IgD-negative memory B cell (primary cell): ENCODE measurements at regions not wholly inside any gene's neighbourhood (a gene's known extent, or its start where the extent isn't known, plus 50 kb on each side); places are given as distances from the start of the nearest gene placed in this dataset.
"Not testable (repeated sequence)": the region's sequence is repeated elsewhere in the genome, so short reads cannot be mapped to it uniquely, and the experiment has no call there.

Source experiments
- H3K27ac Mint-ChIP-seq, 3 donors: one replicate each; pipeline ENCODE4 v1.8.0; 2020 to 2022; ENCODE audit warnings: mild to moderate bottlenecking in 3 of 3, mixed read lengths in 3 of 3, moderate library complexity in 1 of 3
- H3K27me3 Mint-ChIP-seq: one replicate; pipeline ENCODE4 v1.8.0; 2021; ENCODE audit warnings: mixed read lengths
- H3K36me3 Mint-ChIP-seq: one replicate; pipeline ENCODE4 v1.8.0; 2020; ENCODE audit warnings: mild to moderate bottlenecking, mixed read lengths
- H3K4me1 Mint-ChIP-seq, 3 donors: one replicate each; pipeline ENCODE4 v1.8.0; 2020 to 2022; ENCODE audit warnings: mixed read lengths in 3 of 3, mild to moderate bottlenecking in 1 of 3
- H3K4me3 Mint-ChIP-seq, 4 donors: one replicate each; pipeline ENCODE4 v1.8.0; 2020 to 2022; ENCODE audit warnings: mild to moderate bottlenecking in 4 of 4, mixed read lengths in 4 of 4, moderate library complexity in 3 of 4
- H3K9me3 Mint-ChIP-seq, 3 donors: one replicate each; pipeline ENCODE4 v1.8.0; 2020 to 2021; ENCODE audit warnings: mixed read lengths in 3 of 3, mild to moderate bottlenecking in 1 of 3

- H3K27ac Mint-ChIP-seq = no peak overlapping the region
- H3K4me3 Mint-ChIP-seq = no peak overlapping the region
- H3K36me3 Mint-ChIP-seq = no peaks in the 10 kb centered on the region
- H3K4me1 Mint-ChIP-seq = no peaks in the 10 kb centered on the region
- H3K9me3 Mint-ChIP-seq = no peaks in the 10 kb centered on the region
- peaks cover 2% of the 10 kb centered on the region for H3K27me3 Mint-ChIP-seq
These were observed 464.9 kb downstream of the NYAP2 start for GRCh38 chr2:225864394-225864793.

GRCh38 chr2:225842939-225843338 is 443.4 kb downstream of the NYAP2 start:
- Mint-ChIP-seq H3K9me3 (peaks cover 0 to 4% (median 0%) of the 10 kb centered on the region in 3 donors), H3K4me3 (no peak overlapping the region), H3K27ac (no peak overlapping the region), H3K36me3 (no peaks in the 10 kb centered on the region), H3K27me3 (peaks cover 2% of the 10 kb centered on the region), H3K4me1 (no peaks in the 10 kb centered on the region)

GRCh38 chr2:225841314-225841713 is 441.8 kb downstream of the NYAP2 start:
- H3K4me1 Mint-ChIP-seq = no peaks in the 10 kb centered on the region
- no peaks in the 10 kb centered on the region for H3K27me3 Mint-ChIP-seq
- no peaks in the 10 kb centered on the region for H3K36me3 Mint-ChIP-seq
- no peaks in the 10 kb centered on the region for H3K9me3 Mint-ChIP-seq
- no peak overlapping the region for H3K4me3 Mint-ChIP-seq
- H3K27ac Mint-ChIP-seq = no peak overlapping the region

- Mint-ChIP-seq H3K9me3 (no peaks in the 10 kb centered on the region), H3K4me3 (no peak overlapping the region), H3K4me1 (no peaks in the 10 kb centered on the region), H3K36me3 (no peaks in the 10 kb centered on the region), H3K27me3 (no peaks in the 10 kb centered on the region), H3K27ac (no peak overlapping the region)
These were observed 437.8 kb downstream of the NYAP2 start for GRCh38 chr2:225837328-225837727.

GRCh38 chr2:225824748-225825449 is 425.4 kb downstream of the NYAP2 start:
- H3K27me3 Mint-ChIP-seq = peaks cover 3% of the 10 kb centered on the region
- H3K4me3 Mint-ChIP-seq = no peak overlapping the region
- H3K27ac Mint-ChIP-seq = no peak overlapping the region
- H3K4me1 Mint-ChIP-seq = no peaks in the 10 kb centered on the region
- no peaks in the 10 kb centered on the region for H3K36me3 Mint-ChIP-seq
- peaks cover 6 to 12% (median 7%) of the 10 kb centered on the region in 3 donors for H3K9me3 Mint-ChIP-seq

GRCh38 chr2:225821351-225821750 is 421.8 kb downstream of the NYAP2 start:
- peaks cover 0 to 7% (median 2%) of the 10 kb centered on the region in 3 donors for H3K9me3 Mint-ChIP-seq
- H3K4me1 Mint-ChIP-seq = no peaks in the 10 kb centered on the region
- no peaks in the 10 kb centered on the region for H3K36me3 Mint-ChIP-seq
- no peak overlapping the region for H3K4me3 Mint-ChIP-seq
- no peak overlapping the region for H3K27ac Mint-ChIP-seq
- peaks cover 3% of the 10 kb centered on the region for H3K27me3 Mint-ChIP-seq

- no peak overlapping the region for H3K4me3 Mint-ChIP-seq
- peaks cover 3% of the 10 kb centered on the region for H3K27me3 Mint-ChIP-seq
- H3K9me3 Mint-ChIP-seq = peaks cover 0 to 3% (median 0%) of the 10 kb centered on the region in 3 donors
- no peaks in the 10 kb centered on the region for H3K36me3 Mint-ChIP-seq
- H3K4me1 Mint-ChIP-seq = no peaks in the 10 kb centered on the region
- H3K27ac Mint-ChIP-seq = no peak overlapping the region
These were observed 421.3 kb downstream of the NYAP2 start for GRCh38 chr2:225820826-225821225.

GRCh38 chr2:225814554-225814953 is 415.0 kb downstream of the NYAP2 start:
- no peak overlapping the region for H3K4me3 Mint-ChIP-seq
- no peaks in the 10 kb centered on the region for H3K9me3 Mint-ChIP-seq
- H3K27ac Mint-ChIP-seq = no peak overlapping the region
- no peaks in the 10 kb centered on the region for H3K4me1 Mint-ChIP-seq
- H3K36me3 Mint-ChIP-seq = no peaks in the 10 kb centered on the region
- H3K27me3 Mint-ChIP-seq = no peaks in the 10 kb centered on the region

- no peak overlapping the region for H3K4me3 Mint-ChIP-seq
- peaks cover 2% of the 10 kb centered on the region for H3K27me3 Mint-ChIP-seq
- no peak overlapping the region for H3K27ac Mint-ChIP-seq
- H3K9me3 Mint-ChIP-seq = no peaks in the 10 kb centered on the region
- H3K36me3 Mint-ChIP-seq = no peaks in the 10 kb centered on the region
- no peaks in the 10 kb centered on the region for H3K4me1 Mint-ChIP-seq
These were observed 406.6 kb downstream of the NYAP2 start for GRCh38 chr2:225806105-225806504.

GRCh38 chr2:225802076-225802475 is 402.6 kb downstream of the NYAP2 start:
- H3K4me1 Mint-ChIP-seq, H3K27ac Mint-ChIP-seq, H3K9me3 Mint-ChIP-seq, H3K27me3 Mint-ChIP-seq, H3K4me3 Mint-ChIP-seq, H3K36me3 Mint-ChIP-seq: not testable (repeated sequence)

GRCh38 chr2:225797394-225797793 is 397.9 kb downstream of the NYAP2 start:
- H3K9me3 Mint-ChIP-seq = no peaks in the 10 kb centered on the region
- no peaks in the 10 kb centered on the region for H3K36me3 Mint-ChIP-seq
- peaks cover 2% of the 10 kb centered on the region for H3K27me3 Mint-ChIP-seq
- H3K4me1 Mint-ChIP-seq = peaks cover 0 to 2% (median 0%) of the 10 kb centered on the region in 3 donors
- no peak overlapping the region for H3K4me3 Mint-ChIP-seq
- H3K27ac Mint-ChIP-seq = peak overlapping the region in 1 of 3 donors; percentile 55

GRCh38 chr2:225794652-225795400 is 395.3 kb downstream of the NYAP2 start:
- H3K27ac Mint-ChIP-seq = no peak overlapping the region
- H3K27me3 Mint-ChIP-seq = no peaks in the 10 kb centered on the region
- no peaks in the 10 kb centered on the region for H3K36me3 Mint-ChIP-seq
- H3K4me3 Mint-ChIP-seq = no peak overlapping the region
- H3K4me1 Mint-ChIP-seq = peaks cover 0 to 2% (median 0%) of the 10 kb centered on the region in 3 donors
- H3K9me3 Mint-ChIP-seq = no peaks in the 10 kb centered on the region

GRCh38 chr2:225793736-225794550 is 394.4 kb downstream of the NYAP2 start:
- Mint-ChIP-seq H3K4me3 (no peak overlapping the region), H3K9me3 (no peaks in the 10 kb centered on the region), H3K36me3 (no peaks in the 10 kb centered on the region), H3K4me1 (peaks cover 0 to 2% (median 0%) of the 10 kb centered on the region in 3 donors), H3K27ac (no peak overlapping the region), H3K27me3 (no peaks in the 10 kb centered on the region)

GRCh38 chr2:225788571-225789094 is 389.1 kb downstream of the NYAP2 start:
- Mint-ChIP-seq H3K27me3 (no peaks in the 10 kb centered on the region), H3K9me3 (no peaks in the 10 kb centered on the region), H3K36me3 (no peaks in the 10 kb centered on the region), H3K4me1 (no peaks in the 10 kb centered on the region), H3K4me3 (no peak overlapping the region), H3K27ac (no peak overlapping the region)

- H3K9me3 Mint-ChIP-seq = no peaks in the 10 kb centered on the region
- no peaks in the 10 kb centered on the region for H3K36me3 Mint-ChIP-seq
- no peak overlapping the region for H3K4me3 Mint-ChIP-seq
- H3K4me1 Mint-ChIP-seq = no peaks in the 10 kb centered on the region
- no peaks in the 10 kb centered on the region for H3K27me3 Mint-ChIP-seq
- H3K27ac Mint-ChIP-seq = no peak overlapping the region
These were observed 388.0 kb downstream of the NYAP2 start for GRCh38 chr2:225787497-225787896.
